ENCODE measurements at regions not wholly inside any gene's neighbourhood (a gene's known extent, or its start where the extent isn't known, plus 50 kb on each side); places are given as distances from the start of the nearest gene placed in this dataset.
"Not testable (repeated sequence)": the region's sequence is repeated elsewhere in the genome, so short reads cannot be mapped to it uniquely, and the experiment has no call there.

DNA sequence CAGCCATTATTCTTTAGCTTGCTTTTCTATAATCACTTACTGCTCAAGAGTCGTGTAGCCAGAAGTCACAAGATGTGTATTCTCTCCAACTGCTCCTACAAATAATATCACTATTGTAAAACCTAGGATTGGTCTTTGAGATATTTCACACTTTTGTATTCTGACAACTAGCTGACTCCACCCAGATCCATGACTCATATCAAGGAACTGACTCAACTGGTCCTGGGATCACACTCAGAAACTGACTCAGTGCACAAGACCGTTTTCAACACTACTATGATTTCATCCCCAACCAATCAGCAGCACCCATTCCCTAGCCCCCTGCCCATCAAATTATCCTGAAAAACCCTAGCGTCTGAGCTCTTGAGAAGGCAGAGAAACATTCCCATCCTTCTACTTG lies 56.5 kb upstream of the ORC5 start:
- no peak for DNase-seq (ENCODE audit: low spot score)

- DNase-seq (ENCODE audit: low spot score), result no peak
These were observed 60.0 kb upstream of the ORC5 start for GRCh38 chr7:104267701-104268368.

DNA sequence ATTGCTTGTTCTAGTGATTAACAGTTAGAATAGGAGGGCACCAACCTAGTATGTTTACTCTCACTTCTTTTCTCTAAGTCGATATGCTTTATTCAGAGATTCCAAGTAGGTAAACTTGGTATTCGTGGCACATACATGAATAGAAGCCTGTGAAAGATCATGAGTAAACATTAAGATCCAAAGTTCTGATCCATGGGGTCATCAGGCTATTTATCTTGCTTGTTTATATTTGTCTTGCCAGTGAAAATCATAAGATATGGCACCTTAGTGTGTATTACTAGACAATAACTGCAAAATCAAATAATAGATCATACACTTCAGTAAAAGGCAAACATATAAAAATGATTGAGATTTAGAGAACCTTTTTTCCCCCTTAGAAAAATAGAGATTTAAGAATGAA lies 56.5 kb upstream of the LHFPL3 start:
- no peak for DNase-seq (ENCODE audit: low spot score)

DNA sequence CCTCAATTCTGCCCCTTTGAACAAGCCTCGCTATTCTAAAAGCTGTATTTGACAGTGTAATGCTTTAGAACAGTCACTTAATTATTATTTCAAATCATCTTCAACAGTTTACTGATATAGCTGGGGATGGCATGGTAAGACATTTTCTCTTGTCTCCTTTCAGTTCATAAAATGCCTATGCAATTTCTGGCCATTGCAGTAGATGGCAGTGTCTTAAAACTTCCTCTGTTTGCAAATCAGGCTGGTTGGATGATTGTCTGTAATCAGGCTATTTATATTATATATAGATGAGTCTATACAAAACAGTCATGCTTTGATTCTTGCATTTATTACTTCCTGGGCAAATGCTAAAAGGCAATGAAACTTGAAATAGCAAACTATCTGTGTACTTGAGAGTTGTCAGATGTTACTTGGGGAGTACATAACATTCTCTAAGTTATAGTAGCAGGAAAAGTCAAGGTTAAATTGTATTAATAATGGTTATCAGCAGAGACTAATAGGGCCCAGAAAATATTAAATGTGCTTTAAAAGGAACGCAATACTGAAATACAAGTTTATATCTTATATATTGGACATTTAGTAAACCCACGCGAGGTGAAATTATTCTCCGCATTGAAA lies 55.5 kb upstream of the LHFPL3 start:
- peak; percentile 46 for DNase-seq (ENCODE audit: low spot score)

- DNase-seq (ENCODE audit: low spot score), result no peak
These were observed 52.5 kb upstream of the LHFPL3 start for GRCh38 chr7:104275900-104276299.

- not testable (repeated sequence) for DNase-seq (ENCODE audit: low spot score)
These were observed 51.7 kb upstream of the LHFPL3 start for GRCh38 chr7:104276730-104277129.

Measured in iPS-NIHi11 (cell line).